Spleen (tissue), 11 donors: ENCODE measurements at regions not wholly inside any gene's neighbourhood (a gene's known extent, or its start where the extent isn't known, plus 50 kb on each side); places are given as distances from the start of the nearest gene placed in this dataset.

Experiments
- DNase-seq: peaks from one replicate; pipeline ENCODE4 v3.0.0-alpha.2; 2020
- H3K27ac ChIP-seq, 8 donors: fragments of 200-600 bp; sonication (generic) in 7 of 8; 1 replicate in 4 of 8; 2 replicates in 4 of 8; pipeline versions ENCODE4 v1.5.0 to v1.8.0; 2016 to 2021; ENCODE audit warnings: inconsistent platforms in 4 of 8, mild to moderate bottlenecking in 4 of 8, moderate library complexity in 1 of 8
- H3K27me3 ChIP-seq, 7 donors: fragments of 200-600 bp; sonication (generic) in 6 of 7; replicated peaks in 1 of 7; 1 replicate in 4 of 7; 2 replicates in 3 of 7; pipeline versions ENCODE4 v1.5.0 to v1.8.0; 2016 to 2021; ENCODE audit warnings: inconsistent platforms in 3 of 7, mild to moderate bottlenecking in 1 of 7
- H3K36me3 ChIP-seq, 6 donors: fragments of 200-600 bp; sonication (generic) in 5 of 6; 1 replicate in 4 of 6; 2 replicates in 2 of 6; pipeline versions ENCODE4 v1.5.0 to v1.8.0; 2016 to 2021; ENCODE audit warnings: inconsistent platforms in 2 of 6
- H3K4me1 ChIP-seq, 6 donors: fragments of 200-600 bp; sonication (generic) in 5 of 6; 1 replicate in 3 of 6; 2 replicates in 3 of 6; pipeline versions ENCODE4 v1.5.0 to v1.8.0; 2016 to 2021; ENCODE audit warnings: inconsistent platforms in 3 of 6
- H3K4me3 ChIP-seq, 8 donors: fragments of 200-600 bp; sonication (generic) in 7 of 8; 1 replicate in 4 of 8; 2 replicates in 4 of 8; pipeline versions ENCODE4 v1.5.0 to v1.8.0; 2016 to 2021; ENCODE audit warnings: inconsistent platforms in 4 of 8, mild to moderate bottlenecking in 4 of 8, moderate library complexity in 2 of 8
- H3K9me3 ChIP-seq, 8 donors: fragments of 200-600 bp; sonication (generic) in 7 of 8; 1 replicate in 4 of 8; 2 replicates in 4 of 8; pipeline versions ENCODE4 v1.5.0 to v1.8.0; 2016 to 2021; ENCODE audit warnings: inconsistent platforms in 4 of 8
- CTCF ChIP-seq, 11 experiments: fragments of 200-600 bp in 7 of 11; fragments of 450-650 bp in 4 of 11; sonication (generic) in 4 of 11; IDR thresholded peaks in 8 of 11; conservative IDR thresholded peaks in 3 of 11; 1 replicate in 7 of 11; 2 replicates in 4 of 11; pipeline versions ENCODE4 v1.4.0 to v1.8.0; 2016 to 2021; ENCODE audit warnings: antibody characterized with exemption in 11 of 11, inconsistent platforms in 4 of 11, mild to moderate bottlenecking in 1 of 11
- POLR2A ChIP-seq, 3 donors: fragments of 450-650 bp; IDR thresholded peaks; one replicate each; pipeline ENCODE4 v1.5.1; 2017; ENCODE audit warnings: antibody characterized with exemption in 3 of 3, mild to moderate bottlenecking in 1 of 3
- POLR2AphosphoS5 ChIP-seq, 3 donors: sonication (generic); formaldehyde crosslinking; IDR thresholded peaks; one replicate each; pipeline ENCODE4 v1.5.1; 2017; ENCODE audit warnings: antibody characterized with exemption in 3 of 3
- WGBS, 5 donors: extraction: QIAGEN DNeasy Blood & Tissue Kit in 3 of 5; methylation state at CpG; one replicate each; pipeline versions ENCODE4 v1.1.5 to v1.1.7; 2013 to 2018; 5-methylcytosine and 5-hydroxymethylcytosine counted together
- intact Hi-C: fragments of 100-400 bp; cut with DNase I; formaldehyde crosslinking; loops from one replicate; pipeline ENCODE4 v1.15.0; 2023; ENCODE audit warnings: low total_unique reads
- donor health status: healthy with polysubstance abuse.
- donor health status: DM: no; HTN: no; CAD: no; lungs with moderate emphysema.
- donor health status: DM: no; HTN: no; CAD: no.
- donor health status: Bipolar disorder and iron deficiency.
- donor health status: healthy.
- donor health status: DM: no; HTN: no; CAD: no.
- donor health status: DM: yes; HTN: yes; CAD: no.

GRCh38 chr11:91091563-91091962 lies 868.7 kb upstream of the CHORDC1 start:
- Histone ChIP-seq H3K36me3 (no peaks in the 10 kb centered on the region), H3K4me1 (no peaks in the 10 kb centered on the region), H3K4me3 (no peak overlapping the region), H3K27me3 (no peaks in the 10 kb centered on the region), H3K27ac (no peak overlapping the region), H3K9me3 (peaks cover 0 to 5% (median 0%) of the 10 kb centered on the region in 8 donors)
- TF ChIP-seq POLR2AphosphoS5 (IDR thresholded peaks at IDR 0.05) (no peak), POLR2A (IDR thresholded peaks at IDR 0.05) (no peak), CTCF (IDR thresholded peaks at IDR 0.05 in 8 of 11, conservative IDR thresholded peaks at IDR 0.05 in 3 of 11) (no peak)
- intact Hi-C loops = no loop called here
- no peak for DNase-seq

- intact Hi-C loops = no loop called here
- H3K27ac ChIP-seq = no peak overlapping the region
- no peaks in the 10 kb centered on the region for H3K4me1 ChIP-seq
- WGBS, 5 donors = 54 to 72% (median 68%) methylated on average over 2 of the region's 2 CpGs
- no peak for DNase-seq
- no peak overlapping the region for H3K4me3 ChIP-seq
- no peaks in the 10 kb centered on the region for H3K36me3 ChIP-seq
- no peaks in the 10 kb centered on the region for H3K27me3 ChIP-seq
- peaks cover 0 to 8% (median 0%) of the 10 kb centered on the region in 8 donors for H3K9me3 ChIP-seq
- TF ChIP-seq POLR2A (IDR thresholded peaks at IDR 0.05) = no peak
- no peak for TF ChIP-seq POLR2AphosphoS5 (IDR thresholded peaks at IDR 0.05)
- TF ChIP-seq CTCF (IDR thresholded peaks at IDR 0.05 in 8 of 11, conservative IDR thresholded peaks at IDR 0.05 in 3 of 11) = no peak
These were observed 863.2 kb upstream of the CHORDC1 start for GRCh38 chr11:91086028-91086427.

- no peak overlapping the region for H3K27ac ChIP-seq
- DNase-seq = no peak
- intact Hi-C loops = no loop called here
- H3K27me3 ChIP-seq = no peaks in the 10 kb centered on the region
- TF ChIP-seq POLR2AphosphoS5 (IDR thresholded peaks at IDR 0.05) = no peak
- TF ChIP-seq POLR2A (IDR thresholded peaks at IDR 0.05) = no peak
- TF ChIP-seq CTCF (IDR thresholded peaks at IDR 0.05 in 8 of 11, conservative IDR thresholded peaks at IDR 0.05 in 3 of 11) = no peak
- no peak overlapping the region for H3K4me3 ChIP-seq
- H3K4me1 ChIP-seq = no peaks in the 10 kb centered on the region
- H3K36me3 ChIP-seq = no peaks in the 10 kb centered on the region
- H3K9me3 ChIP-seq = peaks cover 0 to 8% (median 0%) of the 10 kb centered on the region in 8 donors
- WGBS, 5 donors = 65 to 93% (median 81%) methylated on average over 1 of the region's 1 CpG
These were observed 859.4 kb upstream of the CHORDC1 start for GRCh38 chr11:91082255-91082654.

- no peaks in the 10 kb centered on the region for H3K4me1 ChIP-seq
- 68 to 85% (median 80%) methylated on average over 4 of the region's 4 CpGs for WGBS, 5 donors
- intact Hi-C loops = no loop called here
- H3K27ac ChIP-seq = no peak overlapping the region
- no peaks in the 10 kb centered on the region for H3K36me3 ChIP-seq
- peaks cover 0 to 8% (median 0%) of the 10 kb centered on the region in 8 donors for H3K9me3 ChIP-seq
- no peak overlapping the region for H3K4me3 ChIP-seq
- no peak for TF ChIP-seq POLR2A (IDR thresholded peaks at IDR 0.05)
- no peak for TF ChIP-seq POLR2AphosphoS5 (IDR thresholded peaks at IDR 0.05)
- TF ChIP-seq CTCF (IDR thresholded peaks at IDR 0.05 in 8 of 11, conservative IDR thresholded peaks at IDR 0.05 in 3 of 11) = no peak
- H3K27me3 ChIP-seq = no peaks in the 10 kb centered on the region
- DNase-seq = no peak
These were observed 858.7 kb upstream of the CHORDC1 start for GRCh38 chr11:91081440-91082043.
